ENCODE measurements at regions not wholly inside any gene's neighbourhood (a gene's known extent, or its start where the extent isn't known, plus 50 kb on each side); places are given as distances from the start of the nearest gene placed in this dataset.

DNA sequence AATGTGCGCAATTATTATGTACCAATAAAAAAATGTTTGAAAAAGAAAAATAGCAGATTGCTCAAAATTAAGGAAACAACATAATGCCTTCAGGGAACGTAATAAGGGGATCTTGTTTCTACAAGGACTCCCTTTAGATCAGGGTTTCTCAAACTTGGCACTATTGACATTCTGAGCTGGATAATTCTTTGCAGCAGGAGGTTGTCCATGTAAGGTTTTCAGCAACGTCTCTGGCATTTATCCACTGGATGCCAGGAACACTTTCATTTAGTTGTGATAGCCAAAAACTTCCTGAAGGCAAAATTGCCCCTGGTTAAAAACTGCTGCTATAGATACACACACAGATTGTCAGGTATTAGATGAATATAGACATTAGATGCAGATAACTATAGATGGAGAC, 666.7 kb upstream of the ADAMTS5 start:
- no peaks in the 10 kb centered on the region for H3K4me1 ChIP-seq (replicated peaks in 1 of 2; ENCODE audit: control insufficient read depth in 2 of 2, insufficient read depth in 2 of 2, low read length in 2 of 2)
- no peaks in the 10 kb centered on the region for H3K79me2 ChIP-seq (ENCODE audit: control insufficient read depth, insufficient read depth, low read length)
- DNase-seq (ENCODE audit: extremely low read depth in 1 of 4, low spot score in 3 of 4) (no peak), FAIRE-seq (no peak), ATAC-seq (no peak)
- H3K9me1 ChIP-seq (ENCODE audit: control insufficient read depth, insufficient read depth, low read length), result no peaks in the 10 kb centered on the region
- no peak overlapping the region for H3K27ac ChIP-seq (ENCODE audit: extremely low read depth, low read depth, low read length)
- H3K9ac ChIP-seq (ENCODE audit: insufficient read depth in 1 of 2, low read depth in 2 of 2, low read length in 2 of 2), result no peak overlapping the region
- no peak overlapping the region for H3K4me3 ChIP-seq
- POLR2A ChIA-PET, result interaction anchor here (0.6 kb wide), 1 partner anchor 1225 kb away, joined by 4 read pairs; no protein-coding TSS in a partner anchor
- H3K27me3 ChIP-seq (ENCODE audit: control insufficient read depth in 2 of 2, insufficient read depth in 2 of 2, low read length in 2 of 2), result no peaks in the 10 kb centered on the region
- H3K4me2 ChIP-seq (ENCODE audit: insufficient read depth, low read length), result no peak overlapping the region
- H2AFZ ChIP-seq (ENCODE audit: low read depth, low read length), result no peak overlapping the region
- intact Hi-C loops (cut with micrococcal nuclease), result no loop called here
- no peaks in the 10 kb centered on the region for H3K9me3 ChIP-seq (replicated peaks; ENCODE audit: control insufficient read depth, insufficient read depth, low read depth, low read length)
- WGBS (ENCODE audit: insufficient coverage, low coverage, missing lambda C conversion rate), result 2% methylated on average over 3 of the region's 3 CpGs
- CTCF ChIA-PET (ENCODE audit: low intra/inter-chr PET ratio), result no interaction called here
- H4K20me1 ChIP-seq (replicated peaks; ENCODE audit: control insufficient read depth, insufficient read depth, low read length), result no peaks in the 10 kb centered on the region
- BruUV-seq (replicated peaks), result no TSS peak
- in situ Hi-C loops (cut with MboI), result no loop called here
- H3K36me3 ChIP-seq (ENCODE audit: control insufficient read depth, insufficient read depth, low read length), result no peaks in the 10 kb centered on the region
- no peak for TF ChIP-seq MECOM (CRISPR knock-in tag; IDR thresholded peaks at IDR 0.05)
- TF ChIP-seq ZNF668 (CRISPR knock-in tag; IDR thresholded peaks at IDR 0.05), result no peak
- TF ChIP-seq, protein P1, sequence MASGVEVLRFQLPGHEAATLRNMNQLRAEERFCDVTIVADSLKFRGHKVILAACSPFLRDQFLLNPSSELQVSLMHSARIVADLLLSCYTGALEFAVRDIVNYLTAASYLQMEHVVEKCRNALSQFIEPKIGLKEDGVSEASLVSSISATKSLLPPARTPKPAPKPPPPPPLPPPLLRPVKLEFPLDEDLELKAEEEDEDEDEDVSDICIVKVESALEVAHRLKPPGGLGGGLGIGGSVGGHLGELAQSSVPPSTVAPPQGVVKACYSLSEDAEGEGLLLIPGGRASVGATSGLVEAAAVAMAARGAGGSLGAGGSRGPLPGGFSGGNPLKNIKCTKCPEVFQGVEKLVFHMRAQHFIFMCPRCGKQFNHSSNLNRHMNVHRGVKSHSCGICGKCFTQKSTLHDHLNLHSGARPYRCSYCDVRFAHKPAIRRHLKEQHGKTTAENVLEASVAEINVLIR (CRISPR knock-in tag; IDR thresholded peaks at IDR 0.05), result no peak
- no peak for TF ChIP-seq FUS (optimal IDR thresholded peaks at IDR 0.05; ENCODE audit: low read depth, low read length)
- TF ChIP-seq TARDBP (IDR thresholded peaks at IDR 0.05), result no peak
- TF ChIP-seq SUPT5H (IDR thresholded peaks at IDR 0.05), result no peak
- TF ChIP-seq HDAC6 (IDR thresholded peaks at IDR 0.05; ENCODE audit: low read depth, low read length), result no peak
- TF ChIP-seq, protein P2, sequence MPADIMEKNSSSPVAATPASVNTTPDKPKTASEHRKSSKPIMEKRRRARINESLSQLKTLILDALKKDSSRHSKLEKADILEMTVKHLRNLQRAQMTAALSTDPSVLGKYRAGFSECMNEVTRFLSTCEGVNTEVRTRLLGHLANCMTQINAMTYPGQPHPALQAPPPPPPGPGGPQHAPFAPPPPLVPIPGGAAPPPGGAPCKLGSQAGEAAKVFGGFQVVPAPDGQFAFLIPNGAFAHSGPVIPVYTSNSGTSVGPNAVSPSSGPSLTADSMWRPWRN (IDR thresholded peaks at IDR 0.05; ENCODE audit: low read depth), result no peak
- no peak for TF ChIP-seq RBM39 (optimal IDR thresholded peaks at IDR 0.05; ENCODE audit: low read depth, low read length)
- TF ChIP-seq, protein P3, sequence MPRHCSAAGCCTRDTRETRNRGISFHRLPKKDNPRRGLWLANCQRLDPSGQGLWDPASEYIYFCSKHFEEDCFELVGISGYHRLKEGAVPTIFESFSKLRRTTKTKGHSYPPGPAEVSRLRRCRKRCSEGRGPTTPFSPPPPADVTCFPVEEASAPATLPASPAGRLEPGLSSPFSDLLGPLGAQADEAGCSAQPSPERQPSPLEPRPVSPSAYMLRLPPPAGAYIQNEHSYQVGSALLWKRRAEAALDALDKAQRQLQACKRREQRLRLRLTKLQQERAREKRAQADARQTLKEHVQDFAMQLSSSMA (CRISPR knock-in tag; IDR thresholded peaks at IDR 0.05), result no peak
- TF ChIP-seq BRD4 (IDR thresholded peaks at IDR 0.05), result no peak
- TF ChIP-seq ZNF184 (CRISPR knock-in tag; IDR thresholded peaks at IDR 0.05), result no peak
- TF ChIP-seq GABPB1 (CRISPR knock-in tag; IDR thresholded peaks at IDR 0.05), result no peak
